Gastrocnemius medialis (tissue), 4 donors: ENCODE measurements at regions not wholly inside any gene's neighbourhood (a gene's known extent, or its start where the extent isn't known, plus 50 kb on each side); places are given as distances from the start of the nearest gene placed in this dataset.
"Not testable (repeated sequence)": the region's sequence is repeated elsewhere in the genome, so short reads cannot be mapped to it uniquely, and the experiment has no call there.

ENCODE experiments used
- ATAC-seq, 2 donors: fragments of 150-250 bp; one replicate each; pipeline ENCODE4 v1.9.1; 2016
- DNase-seq, 2 donors: peaks; one replicate each; pipeline ENCODE4 v3.0.0-alpha.2; 2019
- H3K27ac ChIP-seq, 4 donors: fragments of 200-600 bp; sonication (generic); 1 replicate in 1 of 4; 2 replicates in 3 of 4; pipeline ENCODE4 v1.5.1; 2016 to 2018; ENCODE audit warnings: mild to moderate bottlenecking in 2 of 4, moderate library complexity in 1 of 4
- H3K27me3 ChIP-seq, 3 donors: fragments of 200-600 bp; sonication (generic) in 2 of 3; 1 replicate in 1 of 3; 2 replicates in 2 of 3; pipeline versions ENCODE4 v1.5.1 to v1.6.0; 2016 to 2019; ENCODE audit warnings: mild to moderate bottlenecking in 1 of 3, moderate library complexity in 1 of 3
- H3K36me3 ChIP-seq, 2 donors: fragments of 200-600 bp; sonication (generic) in 1 of 2; one replicate each; pipeline ENCODE4 v1.5.1; 2017 to 2018
- H3K4me1 ChIP-seq, 2 donors: fragments of 200-600 bp; sonication (generic) in 1 of 2; one replicate each; pipeline ENCODE4 v1.5.1; 2016 to 2017; ENCODE audit warnings: mild to moderate bottlenecking in 2 of 2
- H3K4me3 ChIP-seq, 4 donors: fragments of 200-600 bp; sonication (generic) in 3 of 4; 1 replicate in 1 of 4; 2 replicates in 3 of 4; pipeline ENCODE4 v1.5.1; 2016 to 2019; ENCODE audit warnings: mild to moderate bottlenecking in 2 of 4
- H3K9me3 ChIP-seq, 3 donors: fragments of 200-600 bp; sonication (generic) in 2 of 3; 1 replicate in 1 of 3; 2 replicates in 2 of 3; pipeline ENCODE4 v1.5.1; 2016 to 2019
- POLR2A ChIP-seq, 2 donors: fragments of 450-650 bp; IDR thresholded peaks; one replicate each; pipeline ENCODE4 v1.6.1; 2017; ENCODE audit warnings: antibody characterized with exemption in 2 of 2, mild to moderate bottlenecking in 2 of 2, moderate library complexity in 2 of 2
- in situ Hi-C, 4 donors: fragments of 200-750 bp; cut with MboI; loops; one replicate each; pipeline versions ENCODE4 v1.15.0 to v1.8.0; 2017; ENCODE audit warnings: low sequenced_read_pairs in 4 of 4
- intact Hi-C: fragments of 100-400 bp; cut with DNase I; formaldehyde crosslinking; loops from one replicate; pipeline ENCODE4 v1.15.1; 2023; ENCODE audit warnings: low total_unique reads
- TF ChIP-seq, protein P1 (sequence below), 5 experiments: fragments of 450-650 bp in 3 of 5; fragments of 200-600 bp in 2 of 5; sonication (generic) in 2 of 5; IDR thresholded peaks in 4 of 5; conservative IDR thresholded peaks in 1 of 5; 1 replicate in 4 of 5; 2 replicates in 1 of 5; pipeline ENCODE4 v1.5.1; 2016 to 2019; ENCODE audit warnings: antibody characterized with exemption in 5 of 5, mild to moderate bottlenecking in 3 of 5, moderate library complexity in 3 of 5

DNA sequence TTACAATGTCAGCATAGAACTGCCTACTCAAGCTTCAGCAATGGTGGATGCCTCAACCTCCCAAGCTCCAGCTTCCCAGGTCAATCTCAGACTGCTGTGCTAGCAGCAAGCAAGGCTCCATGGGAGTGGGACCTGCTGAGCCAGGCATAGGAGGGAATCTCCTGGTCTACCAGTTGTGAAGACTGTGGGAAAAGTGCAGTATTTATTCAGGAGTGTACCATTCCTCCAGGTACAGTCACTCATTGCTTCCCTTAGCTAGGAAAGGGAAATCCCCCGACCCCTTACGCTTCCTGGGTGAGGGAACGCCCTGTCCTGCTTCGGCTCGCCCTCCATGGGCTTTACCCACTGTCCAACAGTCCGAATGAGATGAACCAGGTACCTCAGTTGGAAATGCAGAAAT is 130.3 kb downstream of the ADCYAP1 start:
- intact Hi-C loops (no loop called here), in situ Hi-C loops (no loop called here)
- Histone ChIP-seq H3K27me3 (no peaks in the 10 kb centered on the region), H3K4me1 (no peaks in the 10 kb centered on the region), H3K9me3 (no peaks in the 10 kb centered on the region), H3K27ac (no peak overlapping the region), H3K36me3 (no peaks in the 10 kb centered on the region), H3K4me3 (no peak overlapping the region)
- DNase-seq (no peak), ATAC-seq (no peak)
- TF ChIP-seq POLR2A (IDR thresholded peaks at IDR 0.05): no peak
- TF ChIP-seq, protein P1, sequence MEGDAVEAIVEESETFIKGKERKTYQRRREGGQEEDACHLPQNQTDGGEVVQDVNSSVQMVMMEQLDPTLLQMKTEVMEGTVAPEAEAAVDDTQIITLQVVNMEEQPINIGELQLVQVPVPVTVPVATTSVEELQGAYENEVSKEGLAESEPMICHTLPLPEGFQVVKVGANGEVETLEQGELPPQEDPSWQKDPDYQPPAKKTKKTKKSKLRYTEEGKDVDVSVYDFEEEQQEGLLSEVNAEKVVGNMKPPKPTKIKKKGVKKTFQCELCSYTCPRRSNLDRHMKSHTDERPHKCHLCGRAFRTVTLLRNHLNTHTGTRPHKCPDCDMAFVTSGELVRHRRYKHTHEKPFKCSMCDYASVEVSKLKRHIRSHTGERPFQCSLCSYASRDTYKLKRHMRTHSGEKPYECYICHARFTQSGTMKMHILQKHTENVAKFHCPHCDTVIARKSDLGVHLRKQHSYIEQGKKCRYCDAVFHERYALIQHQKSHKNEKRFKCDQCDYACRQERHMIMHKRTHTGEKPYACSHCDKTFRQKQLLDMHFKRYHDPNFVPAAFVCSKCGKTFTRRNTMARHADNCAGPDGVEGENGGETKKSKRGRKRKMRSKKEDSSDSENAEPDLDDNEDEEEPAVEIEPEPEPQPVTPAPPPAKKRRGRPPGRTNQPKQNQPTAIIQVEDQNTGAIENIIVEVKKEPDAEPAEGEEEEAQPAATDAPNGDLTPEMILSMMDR (IDR thresholded peaks at IDR 0.05 in 4 of 5, conservative IDR thresholded peaks at IDR 0.05 in 1 of 5): no peak

DNA sequence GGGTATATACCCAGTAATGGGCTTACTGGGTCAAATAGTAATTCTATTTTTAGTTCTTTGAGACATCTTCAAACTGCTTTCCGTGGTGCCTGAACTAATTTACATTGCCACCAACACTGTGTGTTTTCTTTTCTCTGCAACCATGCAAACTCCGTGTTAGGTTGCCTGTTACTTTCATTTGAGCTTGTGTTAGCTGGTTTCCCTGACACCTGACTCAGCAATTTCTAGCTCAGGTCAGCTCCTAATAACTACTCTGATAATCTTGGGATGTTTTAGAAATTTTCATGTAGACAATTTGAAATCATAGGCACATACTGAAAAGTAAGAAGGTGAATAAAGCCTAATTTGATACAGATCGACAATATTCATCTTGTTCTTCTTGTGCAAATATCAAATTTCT is 132.3 kb downstream of the ADCYAP1 start:
- intact Hi-C loops: no loop called here
- ATAC-seq: no peak
- in situ Hi-C loops: no loop called here

DNA sequence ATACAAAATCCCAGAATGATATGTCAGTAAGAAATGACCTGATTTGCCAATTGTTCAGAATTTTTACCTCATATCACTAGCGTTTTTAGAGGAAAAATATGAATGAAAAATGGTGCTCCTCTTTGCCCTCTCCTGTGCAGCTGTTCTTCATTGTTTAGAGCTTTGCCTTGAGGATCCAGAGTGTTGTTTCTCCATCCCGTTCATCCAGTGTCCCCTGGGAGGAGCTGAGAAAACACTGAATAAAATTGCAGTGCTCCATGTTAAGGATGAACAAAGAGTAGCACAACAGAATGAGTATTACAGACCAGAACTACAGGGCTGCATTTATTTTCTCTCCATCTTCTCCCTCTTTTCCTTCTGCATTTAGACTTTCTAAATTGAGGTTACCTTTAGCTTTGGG is 133.1 kb downstream of the ADCYAP1 start:
- no peak for ATAC-seq
- in situ Hi-C loops (no loop called here), intact Hi-C loops (no loop called here)

More for the DNA sequence above, 132.3 kb downstream of the ADCYAP1 start:
- H3K36me3 ChIP-seq: no peaks in the 10 kb centered on the region
- H3K9me3 ChIP-seq: no peaks in the 10 kb centered on the region
- H3K4me3 ChIP-seq: no peak overlapping the region
- H3K27ac ChIP-seq: no peak overlapping the region
- no peaks in the 10 kb centered on the region for H3K27me3 ChIP-seq
- no peak for DNase-seq
- TF ChIP-seq POLR2A (IDR thresholded peaks at IDR 0.05): no peak
- TF ChIP-seq, protein P1 (IDR thresholded peaks at IDR 0.05 in 4 of 5, conservative IDR thresholded peaks at IDR 0.05 in 1 of 5): no peak
- no peaks in the 10 kb centered on the region for H3K4me1 ChIP-seq

DNA sequence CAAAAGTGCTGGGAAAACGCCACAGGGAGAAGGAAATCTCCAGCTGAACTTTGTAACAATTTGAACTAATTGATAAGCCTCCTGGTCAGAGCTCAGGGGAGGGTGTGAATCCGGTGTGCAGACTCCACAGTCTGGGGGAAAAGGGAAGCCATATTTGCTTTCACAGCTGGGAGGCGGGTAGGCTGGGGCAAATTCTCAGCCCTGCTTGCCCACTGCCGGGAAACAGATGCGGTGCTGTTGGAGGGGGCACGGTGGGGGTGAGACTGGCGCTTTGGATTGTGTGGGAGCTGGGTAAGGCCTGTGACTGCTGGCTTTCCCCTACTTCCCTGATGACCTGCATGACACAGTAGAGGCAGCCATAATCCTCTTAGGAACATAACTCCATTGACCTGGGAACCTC is 134.8 kb downstream of the ADCYAP1 start:
- H3K36me3 ChIP-seq: no peaks in the 10 kb centered on the region
- DNase-seq (no peak), ATAC-seq (no peak)
- intact Hi-C loops (no loop called here), in situ Hi-C loops (no loop called here)
- H3K4me1 ChIP-seq: no peaks in the 10 kb centered on the region
- H3K4me3 ChIP-seq: no peak overlapping the region
- H3K9me3 ChIP-seq: no peaks in the 10 kb centered on the region
- no peak overlapping the region for H3K27ac ChIP-seq
- no peaks in the 10 kb centered on the region for H3K27me3 ChIP-seq
- TF ChIP-seq, protein P1 (IDR thresholded peaks at IDR 0.05 in 4 of 5, conservative IDR thresholded peaks at IDR 0.05 in 1 of 5): no peak
- no peak for TF ChIP-seq POLR2A (IDR thresholded peaks at IDR 0.05)

More for the DNA sequence above, 133.1 kb downstream of the ADCYAP1 start:
- Histone ChIP-seq H3K27ac (no peak overlapping the region), H3K9me3 (no peaks in the 10 kb centered on the region), H3K4me3 (no peak overlapping the region), H3K27me3 (no peaks in the 10 kb centered on the region), H3K4me1 (no peaks in the 10 kb centered on the region), H3K36me3 (no peaks in the 10 kb centered on the region)
- TF ChIP-seq, protein P1 (IDR thresholded peaks at IDR 0.05 in 4 of 5, conservative IDR thresholded peaks at IDR 0.05 in 1 of 5): no peak
- TF ChIP-seq POLR2A (IDR thresholded peaks at IDR 0.05): no peak
- DNase-seq: no peak

DNA sequence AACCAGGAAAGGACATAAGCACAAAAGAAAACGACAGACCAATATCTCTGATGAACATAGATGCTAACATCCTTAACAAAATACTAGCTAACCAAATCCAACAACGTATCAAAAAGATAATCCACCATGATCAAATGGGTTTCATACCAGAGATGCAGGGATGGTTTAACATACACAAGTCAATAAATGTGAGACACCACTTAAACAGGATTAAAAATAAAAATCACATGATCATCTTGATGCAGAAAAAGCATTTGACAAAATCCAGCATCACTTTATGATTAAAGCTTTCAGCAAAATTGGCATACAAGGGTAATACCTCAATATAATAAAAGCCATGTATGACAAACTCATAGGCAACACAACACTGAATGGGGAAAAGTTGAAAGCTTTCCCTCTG is 138.4 kb downstream of the ADCYAP1 start:
- H3K9me3 ChIP-seq, intact Hi-C loops, H3K36me3 ChIP-seq, ATAC-seq, DNase-seq, H3K4me3 ChIP-seq, H3K4me1 ChIP-seq, H3K27ac ChIP-seq, in situ Hi-C loops, H3K27me3 ChIP-seq: not testable (repeated sequence)
